Fibroblast of the aortic adventitia (primary cell): ENCODE measurements at regions not wholly inside any gene's neighbourhood (a gene's known extent, or its start where the extent isn't known, plus 50 kb on each side); places are given as distances from the start of the nearest gene placed in this dataset.

Experiments
- DNase-seq: peaks from one replicate; pipeline ENCODE4 v3.0.0-alpha.2; 2010; ENCODE audit warnings: low read depth
- H3K4me3 ChIP-seq: 2 replicates; pipeline ENCODE4 v1.5.1; 2011; ENCODE audit warnings: low read depth, mild to moderate bottlenecking, control low read depth, low read length, moderate library complexity
- TF ChIP-seq, protein P1 (sequence below): IDR thresholded peaks from 2 replicates; pipeline ENCODE4 v1.5.1; 2011; ENCODE audit warnings: mild to moderate bottlenecking, low read length, control low read depth, inconsistent platforms; ENCODE audit not compliant: insufficient read depth

DNA sequence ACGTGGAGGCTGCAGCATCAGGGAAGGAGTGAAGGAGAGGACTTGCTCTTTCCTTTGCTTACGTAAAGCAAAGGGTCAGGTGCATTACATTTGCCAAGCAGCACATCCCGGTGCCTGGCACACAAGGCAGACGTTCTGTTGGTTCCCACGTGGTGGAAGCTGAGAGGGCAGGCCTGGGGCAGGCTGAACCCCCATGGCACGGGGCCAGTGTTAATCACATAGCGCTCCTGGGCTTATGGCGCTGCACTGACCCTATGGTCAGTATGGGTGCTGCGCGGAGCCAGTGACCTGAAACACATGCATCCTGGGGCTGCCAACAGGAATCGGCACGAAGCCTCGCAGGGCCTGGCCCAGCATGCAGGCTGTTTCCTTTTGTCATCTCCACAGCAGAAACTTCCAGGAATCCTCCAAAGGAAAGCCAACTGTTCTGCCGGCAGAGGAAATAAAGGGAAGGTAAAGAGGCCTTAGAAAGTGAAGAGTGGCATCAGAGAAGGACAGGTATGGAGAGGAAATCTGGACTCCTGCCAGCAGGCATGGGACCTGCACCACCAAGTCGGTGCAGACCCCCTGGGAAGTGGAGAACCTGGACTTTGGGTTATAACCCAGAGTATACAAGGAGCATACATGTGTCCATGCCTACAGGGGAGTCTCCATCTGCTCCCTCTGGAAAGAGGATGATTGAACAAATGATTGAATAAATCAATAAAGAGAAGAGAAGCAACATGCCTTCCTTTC lies 560.2 kb downstream of the TCERG1L start:
- H3K4me3 ChIP-seq = no peak overlapping the region
- TF ChIP-seq, protein P1, sequence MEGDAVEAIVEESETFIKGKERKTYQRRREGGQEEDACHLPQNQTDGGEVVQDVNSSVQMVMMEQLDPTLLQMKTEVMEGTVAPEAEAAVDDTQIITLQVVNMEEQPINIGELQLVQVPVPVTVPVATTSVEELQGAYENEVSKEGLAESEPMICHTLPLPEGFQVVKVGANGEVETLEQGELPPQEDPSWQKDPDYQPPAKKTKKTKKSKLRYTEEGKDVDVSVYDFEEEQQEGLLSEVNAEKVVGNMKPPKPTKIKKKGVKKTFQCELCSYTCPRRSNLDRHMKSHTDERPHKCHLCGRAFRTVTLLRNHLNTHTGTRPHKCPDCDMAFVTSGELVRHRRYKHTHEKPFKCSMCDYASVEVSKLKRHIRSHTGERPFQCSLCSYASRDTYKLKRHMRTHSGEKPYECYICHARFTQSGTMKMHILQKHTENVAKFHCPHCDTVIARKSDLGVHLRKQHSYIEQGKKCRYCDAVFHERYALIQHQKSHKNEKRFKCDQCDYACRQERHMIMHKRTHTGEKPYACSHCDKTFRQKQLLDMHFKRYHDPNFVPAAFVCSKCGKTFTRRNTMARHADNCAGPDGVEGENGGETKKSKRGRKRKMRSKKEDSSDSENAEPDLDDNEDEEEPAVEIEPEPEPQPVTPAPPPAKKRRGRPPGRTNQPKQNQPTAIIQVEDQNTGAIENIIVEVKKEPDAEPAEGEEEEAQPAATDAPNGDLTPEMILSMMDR = no peak
- no peak for DNase-seq

GRCh38 chr10:130751851-130752250 lies 559.7 kb downstream of the TCERG1L start:
- no peak overlapping the region for H3K4me3 ChIP-seq
- TF ChIP-seq, protein P1 = no peak
- DNase-seq = no peak

DNA sequence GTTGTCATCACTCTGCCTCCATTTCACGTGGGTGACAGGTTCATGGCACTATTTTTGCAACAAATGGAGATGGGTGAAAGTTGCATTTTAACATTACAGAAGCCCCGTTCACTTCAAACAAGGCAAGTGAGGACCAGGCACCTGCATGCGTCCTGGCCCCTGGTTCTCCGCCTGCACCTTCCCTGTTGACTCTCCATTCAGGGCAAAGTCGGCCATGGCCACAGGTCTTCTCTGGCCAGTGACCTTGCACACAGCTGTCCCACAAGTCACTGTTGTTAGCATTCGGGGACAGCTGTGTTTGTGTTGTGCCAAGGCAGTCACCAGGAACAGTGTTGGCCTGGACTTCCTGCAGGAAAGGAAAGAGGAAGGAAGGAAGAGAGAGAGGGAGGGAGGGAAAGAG lies 554.9 kb downstream of the TCERG1L start:
- TF ChIP-seq, protein P1 = no peak
- no peak overlapping the region for H3K4me3 ChIP-seq
- no peak for DNase-seq

- TF ChIP-seq, protein P1 = no peak
- H3K4me3 ChIP-seq = no peak overlapping the region
- no peak for DNase-seq
Measured at GRCh38 chr10:130757271-130757670, 554.2 kb downstream of the TCERG1L start.

DNA sequence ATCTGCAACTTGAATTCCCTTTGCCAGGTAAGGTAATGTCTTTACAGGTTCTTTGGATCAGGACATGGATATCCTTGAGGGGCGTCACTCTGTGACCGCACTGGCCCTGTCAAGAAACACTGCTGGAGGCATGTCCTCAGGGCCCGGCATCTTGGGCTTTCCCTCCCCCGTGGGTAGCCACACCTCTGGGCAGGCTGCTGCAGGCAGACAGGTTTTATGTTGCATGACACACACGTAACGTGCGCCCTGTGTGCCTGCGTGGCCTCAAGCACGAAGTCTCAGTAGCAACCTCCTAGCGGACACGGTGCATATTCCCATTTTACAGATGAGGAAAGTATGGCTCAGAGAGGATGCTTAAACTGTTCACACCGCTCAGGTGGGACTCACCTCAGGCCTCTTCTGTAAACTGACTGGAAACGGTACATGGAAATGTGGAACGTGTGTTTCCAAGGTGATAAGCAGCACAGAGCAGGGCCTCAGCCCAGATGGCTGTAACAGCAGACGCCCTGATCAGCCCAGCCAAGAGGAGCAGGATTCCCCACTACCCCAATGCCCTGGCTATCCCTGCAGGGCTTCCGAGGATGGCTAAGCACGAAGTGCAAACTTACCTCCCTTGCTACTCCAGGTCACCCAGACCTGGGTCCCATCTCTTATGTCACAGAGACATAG lies 553.6 kb downstream of the TCERG1L start:
- no peak overlapping the region for H3K4me3 ChIP-seq
- no peak for DNase-seq

GRCh38 chr10:130758529-130758928 lies 553.0 kb downstream of the TCERG1L start:
- DNase-seq = no peak
- TF ChIP-seq, protein P1 = no peak
- H3K4me3 ChIP-seq = no peak overlapping the region

More for the DNA sequence above, 553.6 kb downstream of the TCERG1L start:
- TF ChIP-seq, protein P1 = no peak
